GM13976 (cell line): ENCODE measurements at regions not wholly inside any gene's neighbourhood (a gene's known extent, or its start where the extent isn't known, plus 50 kb on each side); places are given as distances from the start of the nearest gene placed in this dataset.

ENCODE experiments used
- DNase-seq: peaks from one replicate; pipeline ENCODE4 v3.0.0; 2012; ENCODE audit warnings: low spot score
- CTCF ChIP-seq: IDR thresholded peaks from 2 replicates; pipeline ENCODE4 v1.5.1; 2012; ENCODE audit warnings: borderline replicate concordance, mild to moderate bottlenecking; ENCODE audit not compliant: insufficient read depth; ENCODE audit errors: extremely low read depth, missing control alignments, control extremely low read depth
- in situ Hi-C: fragments of 300-500 bp; cut with MboI; formaldehyde crosslinking; loops from one replicate; pipeline ENCODE4 v1.12.0; 2022; ENCODE audit warnings: low sequenced_read_pairs, mixed read lengths, inconsistent platforms; ENCODE audit not compliant: unreplicated experiment

- in situ Hi-C loops: no loop called here
- TF ChIP-seq CTCF: no peak
Observed at GRCh38 chr9:30799527-30800101, 1584.8 kb upstream of the ACO1 start.

GRCh38 chr9:30800421-30800820 lies 1584.0 kb upstream of the ACO1 start:
- TF ChIP-seq CTCF: no peak
- in situ Hi-C loops: no loop called here
- no peak for DNase-seq

More at GRCh38 chr9:30799527-30800101, 1584.8 kb upstream of the ACO1 start:
- DNase-seq: no peak

GRCh38 chr9:30812821-30813220 lies 1571.6 kb upstream of the ACO1 start:
- no peak for TF ChIP-seq CTCF
- no peak for DNase-seq
- in situ Hi-C loops: no loop called here

- no peak for DNase-seq
- in situ Hi-C loops: no loop called here
- no peak for TF ChIP-seq CTCF
Observed at GRCh38 chr9:30815585-30815984, 1568.9 kb upstream of the ACO1 start.

GRCh38 chr9:30845136-30845535 lies 1539.3 kb upstream of the ACO1 start:
- no peak for DNase-seq
- no peak for TF ChIP-seq CTCF
- in situ Hi-C loops: no loop called here

GRCh38 chr9:30846651-30847050 lies 1537.8 kb upstream of the ACO1 start:
- in situ Hi-C loops: no loop called here
- no peak for DNase-seq
- no peak for TF ChIP-seq CTCF
